T-helper 9 cell (primary cell): ENCODE measurements at regions not wholly inside any gene's neighbourhood (a gene's known extent, or its start where the extent isn't known, plus 50 kb on each side); places are given as distances from the start of the nearest gene placed in this dataset.

Experiments used
- DNase-seq: peaks from one replicate; pipeline ENCODE4 v3.0.0-alpha.2; 2020

- DNase-seq, result no peak
Observed at GRCh38 chr15:35663956-35664355, 118.0 kb upstream of the DPH6 start.

- no peak for DNase-seq
Observed at GRCh38 chr15:35665896-35666536, 120.1 kb upstream of the DPH6 start.

GRCh38 chr15:35667908-35668307 is 121.9 kb upstream of the DPH6 start:
- no peak for DNase-seq

- no peak for DNase-seq
Observed at GRCh38 chr15:35669021-35669420, 123.1 kb upstream of the DPH6 start.

GRCh38 chr15:35669432-35670045 is 123.6 kb upstream of the DPH6 start:
- no peak for DNase-seq

- DNase-seq, result no peak
Observed at GRCh38 chr15:35671197-35671596, 125.2 kb upstream of the DPH6 start.

- no peak for DNase-seq
Observed at GRCh38 chr15:35671981-35672380, 126.0 kb upstream of the DPH6 start.

GRCh38 chr15:35673093-35673684 is 127.2 kb upstream of the DPH6 start:
- no peak for DNase-seq

GRCh38 chr15:35674873-35675781 is 129.2 kb upstream of the DPH6 start:
- DNase-seq, result no peak

GRCh38 chr15:35678774-35679173 is 132.8 kb upstream of the DPH6 start:
- no peak for DNase-seq

GRCh38 chr15:35679186-35679585 is 133.2 kb upstream of the DPH6 start:
- no peak for DNase-seq

GRCh38 chr15:35680951-35681350 is 135.0 kb upstream of the DPH6 start:
- no peak for DNase-seq

- DNase-seq, result no peak
Observed at GRCh38 chr15:35686347-35686746, 140.4 kb upstream of the DPH6 start.

- DNase-seq, result no peak
Observed at GRCh38 chr15:35689266-35689665, 143.3 kb upstream of the DPH6 start.

- DNase-seq, result no peak
Observed at GRCh38 chr15:35690089-35690488, 144.1 kb upstream of the DPH6 start.

- DNase-seq, result no peak
Observed at GRCh38 chr15:35690698-35691116, 144.7 kb upstream of the DPH6 start.

- no peak for DNase-seq
Observed at GRCh38 chr15:35691173-35691761, 145.3 kb upstream of the DPH6 start.

- no peak for DNase-seq
Observed at GRCh38 chr15:35691891-35692867, 146.2 kb upstream of the DPH6 start.

GRCh38 chr15:35693286-35693685 is 147.3 kb upstream of the DPH6 start:
- no peak for DNase-seq

- no peak for DNase-seq
Observed at GRCh38 chr15:35693886-35694285, 147.9 kb upstream of the DPH6 start.

- no peak for DNase-seq
Observed at GRCh38 chr15:35695003-35695402, 149.0 kb upstream of the DPH6 start.

- no peak for DNase-seq
Observed at GRCh38 chr15:35696767-35697231, 150.8 kb upstream of the DPH6 start.
